ENCODE measurements at regions not wholly inside any gene's neighbourhood (a gene's known extent, or its start where the extent isn't known, plus 50 kb on each side); places are given as distances from the start of the nearest gene placed in this dataset.

- TF ChIP-seq POLR2A (IDR thresholded peaks at IDR 0.05) (no peak), CTCF (IDR thresholded peaks at IDR 0.05) (no peak)
Observed at GRCh38 chr18:51711298-51711889, 513.9 kb upstream of the MEX3C start.

Measured in heart left ventricle (tissue), 13 donors.